HG03196 (cell line): ENCODE measurements at regions not wholly inside any gene's neighbourhood (a gene's known extent, or its start where the extent isn't known, plus 50 kb on each side); places are given as distances from the start of the nearest gene placed in this dataset.

ENCODE experiments used
- ATAC-seq: cut with Tn5 transposase; IDR thresholded peaks from one replicate; pipeline ENCODE4 v1.9.1; 2021; ENCODE audit not compliant: unreplicated experiment

- no peak for ATAC-seq
Observed at GRCh38 chr15:25982736-25983135, 119.6 kb upstream of the ATP10A start.

GRCh38 chr15:25981114-25981513, 118.0 kb upstream of the ATP10A start:
- ATAC-seq = no peak

GRCh38 chr15:25972141-25972675, 109.1 kb upstream of the ATP10A start:
- no peak for ATAC-seq

- no peak for ATAC-seq
Observed at GRCh38 chr15:25971053-25971452, 107.9 kb upstream of the ATP10A start.

- ATAC-seq = no peak
Observed at GRCh38 chr15:25969886-25970285, 106.8 kb upstream of the ATP10A start.

- ATAC-seq = no peak
Observed at GRCh38 chr15:25967116-25967515, 104.0 kb upstream of the ATP10A start.

GRCh38 chr15:25965326-25965725, 102.2 kb upstream of the ATP10A start:
- ATAC-seq = no peak

- ATAC-seq = no peak
Observed at GRCh38 chr15:25960273-25960672, 97.1 kb upstream of the ATP10A start.

- ATAC-seq = no peak
Observed at GRCh38 chr15:25959100-25959499, 96.0 kb upstream of the ATP10A start.

GRCh38 chr15:25955628-25956027, 92.5 kb upstream of the ATP10A start:
- ATAC-seq = no peak

GRCh38 chr15:25954398-25954797, 91.3 kb upstream of the ATP10A start:
- no peak for ATAC-seq

- no peak for ATAC-seq
Observed at GRCh38 chr15:25950014-25950413, 86.9 kb upstream of the ATP10A start.

GRCh38 chr15:25947323-25948314, 84.5 kb upstream of the ATP10A start:
- ATAC-seq = no peak

- ATAC-seq = no peak
Observed at GRCh38 chr15:25946241-25946805, 83.2 kb upstream of the ATP10A start.

GRCh38 chr15:25944386-25944785, 81.3 kb upstream of the ATP10A start:
- no peak for ATAC-seq

- no peak for ATAC-seq
Observed at GRCh38 chr15:25943831-25944230, 80.7 kb upstream of the ATP10A start.

- ATAC-seq = peak; percentile 84
Observed at GRCh38 chr15:25939122-25939521, 76.0 kb upstream of the ATP10A start.

- ATAC-seq = no peak
Observed at GRCh38 chr15:25937796-25938195, 74.7 kb upstream of the ATP10A start.

GRCh38 chr15:25936004-25936403, 72.9 kb upstream of the ATP10A start:
- ATAC-seq = no peak

GRCh38 chr15:25933456-25934158, 70.5 kb upstream of the ATP10A start:
- ATAC-seq = peak; percentile 55

GRCh38 chr15:25932696-25933095, 69.6 kb upstream of the ATP10A start:
- no peak for ATAC-seq
